HepG2 (cell line): ENCODE measurements at regions not wholly inside any gene's neighbourhood (a gene's known extent, or its start where the extent isn't known, plus 50 kb on each side); places are given as distances from the start of the nearest gene placed in this dataset.

Experiments used
- ATAC-seq: fragments of 200-7000 bp; cut with Tn5 transposase; 3 replicates; pipeline ENCODE4 v1.9.1; 2020; ENCODE audit warnings: mild to moderate bottlenecking, moderate library complexity
- BruUV-seq: library from RNA; stranded (reverse); fragments of 400-500 nt; replicated peaks from 2 replicates; lab custom pipeline; 2021; lab: Mats Ljungman, UMichigan
- CTCF ChIA-PET: fragments of 300-600 bp; formaldehyde crosslinking; extraction: SDS; loops from one replicate; lab custom pipeline; 2021; ENCODE audit warnings: low total read pairs, inconsistent platforms, low intra/inter-chr PET ratio; lab: Yijun Ruan, JAX
- POLR2A ChIA-PET: fragments of 350-600 bp; sonication (Branson Sonifier 250); formaldehyde crosslinking; loops from one replicate; lab custom pipeline; 2020; ENCODE audit warnings: antibody characterized with exemption, inconsistent platforms; lab: Yijun Ruan, JAX
- DNase-seq: peaks from one replicate; pipeline ENCODE4 v3.0.0-alpha.2; 2015; ENCODE audit warnings: low spot score
- FAIRE-seq: peaks from 3 replicates; lab custom pipeline; 2011; peaks lifted over from hg19 to GRCh38; lab: Jason Lieb, UNC
- H2AFZ ChIP-seq: one replicate; pipeline ENCODE4 v1.6.1; 2011; ENCODE audit warnings: low read length, inconsistent platforms
- H3K27ac ChIP-seq: fragments of 300-600 bp; 3 replicates; pipeline ENCODE4 v1.8.0; 2011; ENCODE audit warnings: mixed run types, mild to moderate bottlenecking, mixed read lengths, low read length, inconsistent platforms; ENCODE audit not compliant: insufficient read depth; ENCODE audit errors: extremely low read length
- H3K27me3 ChIP-seq, 2 experiments: fragments of 200-600 bp in 1 of 2; 2 replicates in 1 of 2; 3 replicates in 1 of 2; pipeline versions ENCODE4 v1.6.0 to v1.8.0; 2011; ENCODE audit warnings: low read length in 2 of 2, mild to moderate bottlenecking in 2 of 2, moderate library complexity in 2 of 2, inconsistent platforms in 1 of 2; ENCODE audit not compliant: insufficient read depth in 2 of 2, control insufficient read depth in 1 of 2
- H3K36me3 ChIP-seq, 2 experiments: fragments of 200-600 bp in 1 of 2; replicated peaks in 1 of 2; 2 replicates in 1 of 2; 3 replicates in 1 of 2; pipeline versions ENCODE4 v1.5.1 to v1.8.0; 2011; ENCODE audit warnings: low read length in 2 of 2, inconsistent platforms in 1 of 2; ENCODE audit not compliant: insufficient read depth in 2 of 2, control insufficient read depth in 1 of 2
- H3K4me1 ChIP-seq: 2 replicates; pipeline ENCODE4 v1.5.1; 2012; ENCODE audit warnings: low read length, inconsistent platforms; ENCODE audit not compliant: insufficient read depth
- H3K4me2 ChIP-seq: 2 replicates; pipeline ENCODE4 v1.6.0; 2011; ENCODE audit warnings: low read depth, low read length, inconsistent platforms
- H3K4me3 ChIP-seq, 3 experiments: fragments of 200-600 bp in 1 of 3; sonication (generic), shearing (Covaris generic) in 1 of 3; replicated peaks in 1 of 3; 2 replicates each; pipeline ENCODE4 v1.5.1; 2011 to 2016; ENCODE audit warnings: low read length in 3 of 3, inconsistent platforms in 2 of 3, low read depth in 2 of 3, mild to moderate bottlenecking in 2 of 3, control low read depth in 1 of 3, mixed read lengths in 1 of 3; ENCODE audit not compliant: insufficient read depth in 1 of 3
- H3K79me2 ChIP-seq: one replicate; pipeline ENCODE4 v1.6.1; 2011; ENCODE audit warnings: low read length, inconsistent platforms; ENCODE audit not compliant: insufficient read depth
- H3K9ac ChIP-seq: 2 replicates; pipeline ENCODE4 v1.6.0; 2011; ENCODE audit warnings: mild to moderate bottlenecking, low read depth, low read length, inconsistent platforms; ENCODE audit not compliant: insufficient read depth
- H3K9me3 ChIP-seq: 2 replicates; pipeline ENCODE4 v1.5.1; 2012; ENCODE audit warnings: mild to moderate bottlenecking, low read length
- H4K20me1 ChIP-seq: 2 replicates; pipeline ENCODE4 v1.6.0; 2011; ENCODE audit warnings: inconsistent platforms, mild to moderate bottlenecking, low read length, moderate library complexity; ENCODE audit not compliant: insufficient read depth
- IKZF4 ChIP-seq: sonication (generic); formaldehyde crosslinking; IDR thresholded peaks from 2 replicates; pipeline ENCODE4 v1.5.1; 2020; ENCODE audit warnings: borderline replicate concordance, mild to moderate bottlenecking, low read depth, missing genetic modification reagents; ENCODE audit errors: not compliant biosample characterization
- KAT8 ChIP-seq: IDR thresholded peaks from 2 replicates; pipeline ENCODE4 v1.6.1; 2016; ENCODE audit warnings: missing genetic modification reagents, missing compliant biosample characterization
- NCOA5 ChIP-seq: sonication (generic); formaldehyde crosslinking; IDR thresholded peaks from 2 replicates; pipeline ENCODE4 v1.4.0; 2020; ENCODE audit warnings: missing genetic modification reagents
- NFKB2 ChIP-seq: sonication (generic); formaldehyde crosslinking; IDR thresholded peaks from 2 replicates; pipeline ENCODE4 v1.4.0; 2020; ENCODE audit warnings: missing genetic modification reagents, borderline replicate concordance
- PHF20 ChIP-seq: sonication (generic); formaldehyde crosslinking; IDR thresholded peaks from 2 replicates; pipeline ENCODE4 v1.5.0; 2020; ENCODE audit warnings: mild to moderate bottlenecking, missing genetic modification reagents
- REXO4 ChIP-seq: sonication (generic); formaldehyde crosslinking; IDR thresholded peaks from 2 replicates; pipeline ENCODE4 v1.8.0; 2022; ENCODE audit warnings: missing genetic modification reagents, mild to moderate bottlenecking, borderline replicate concordance
- ZBTB1 ChIP-seq: sonication (generic); formaldehyde crosslinking; IDR thresholded peaks from 2 replicates; pipeline ENCODE4 v1.4.0; 2020; ENCODE audit warnings: missing genetic modification reagents, borderline replicate concordance
- ZBTB10 ChIP-seq: sonication (generic); formaldehyde crosslinking; IDR thresholded peaks from 2 replicates; pipeline ENCODE4 v1.4.0; 2020; ENCODE audit warnings: missing genetic modification reagents, borderline replicate concordance
- ZNF530 ChIP-seq: sonication (generic); formaldehyde crosslinking; IDR thresholded peaks from 2 replicates; pipeline ENCODE4 v1.5.0; 2020; ENCODE audit warnings: low read depth, mild to moderate bottlenecking, missing genetic modification reagents
- ZNF746 ChIP-seq: sonication (generic); formaldehyde crosslinking; IDR thresholded peaks from 2 replicates; pipeline ENCODE4 v1.8.0; 2022; ENCODE audit warnings: mild to moderate bottlenecking, missing genetic modification reagents
- ZNF782 ChIP-seq: sonication (generic); formaldehyde crosslinking; IDR thresholded peaks from 2 replicates; pipeline ENCODE4 v1.4.0; 2020; ENCODE audit warnings: missing genetic modification reagents, mild to moderate bottlenecking, borderline replicate concordance
- WGBS: methylation state at CpG from one replicate; pipeline ENCODE4 v1.1.6; 2017; ENCODE audit warnings: low lambda C conversion rate; 5-methylcytosine and 5-hydroxymethylcytosine counted together
- in situ Hi-C: cut with HindIII; loops from 2 replicates; pipeline ENCODE4 v1.10.0; 2017; ENCODE audit warnings: low pct_unique_long_range_greater_than_20kb; ENCODE audit not compliant: extremely low pct_ligation_motif_present
- intact Hi-C: fragments of 100-400 bp; cut with micrococcal nuclease; formaldehyde crosslinking; loops from one replicate; pipeline ENCODE4 v1.10.0; 2022; ENCODE audit not compliant: unreplicated experiment
- TF ChIP-seq, protein P1 (sequence below): sonication (generic); formaldehyde crosslinking; conservative IDR thresholded peaks from 2 replicates; pipeline ENCODE4 v1.4.0; 2020; ENCODE audit warnings: missing genetic modification reagents
- TF ChIP-seq, protein P2 (sequence below): sonication (generic); formaldehyde crosslinking; IDR thresholded peaks from 2 replicates; pipeline ENCODE4 v1.5.0; 2020; ENCODE audit warnings: missing genetic modification reagents
- TF ChIP-seq, protein P3 (sequence below): sonication (generic); formaldehyde crosslinking; IDR thresholded peaks from 2 replicates; pipeline ENCODE4 v1.4.0; 2020; ENCODE audit warnings: missing genetic modification reagents

DNA sequence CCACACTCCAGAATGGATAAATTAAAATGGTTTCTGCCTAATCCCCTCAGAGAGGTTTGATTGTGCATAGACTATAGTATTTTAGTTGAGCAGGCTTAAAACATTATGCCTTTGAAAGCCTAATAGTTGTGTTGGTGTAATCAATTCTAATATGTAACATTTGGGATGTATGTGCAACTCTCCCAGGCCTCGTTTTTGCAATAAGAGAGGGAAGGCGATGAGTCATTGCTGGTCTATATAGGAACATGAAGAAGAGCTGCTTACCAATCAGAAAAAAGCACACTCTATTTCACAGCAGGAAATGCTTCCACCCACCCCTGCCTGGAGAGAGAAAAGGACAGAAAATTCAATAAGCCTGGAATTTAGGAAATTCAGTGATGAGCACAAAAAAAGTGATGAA is 1424.0 kb upstream of the PIK3C3 start (continued):
- no peak for TF ChIP-seq ZBTB10 (CRISPR knock-in tag)
- TF ChIP-seq, protein P1, sequence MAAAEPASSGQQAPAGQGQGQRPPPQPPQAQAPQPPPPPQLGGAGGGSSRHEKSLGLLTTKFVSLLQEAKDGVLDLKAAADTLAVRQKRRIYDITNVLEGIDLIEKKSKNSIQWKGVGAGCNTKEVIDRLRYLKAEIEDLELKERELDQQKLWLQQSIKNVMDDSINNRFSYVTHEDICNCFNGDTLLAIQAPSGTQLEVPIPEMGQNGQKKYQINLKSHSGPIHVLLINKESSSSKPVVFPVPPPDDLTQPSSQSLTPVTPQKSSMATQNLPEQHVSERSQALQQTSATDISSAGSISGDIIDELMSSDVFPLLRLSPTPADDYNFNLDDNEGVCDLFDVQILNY (CRISPR knock-in tag), result no peak
- TF ChIP-seq, all 625 proteins: peak for 0

GRCh38 chr18:40529478-40529877 is 1425.6 kb upstream of the PIK3C3 start:
- BruUV-seq, result no TSS peak
- TF ChIP-seq ZNF530 (CRISPR knock-in tag), result no peak
- TF ChIP-seq, protein P2, sequence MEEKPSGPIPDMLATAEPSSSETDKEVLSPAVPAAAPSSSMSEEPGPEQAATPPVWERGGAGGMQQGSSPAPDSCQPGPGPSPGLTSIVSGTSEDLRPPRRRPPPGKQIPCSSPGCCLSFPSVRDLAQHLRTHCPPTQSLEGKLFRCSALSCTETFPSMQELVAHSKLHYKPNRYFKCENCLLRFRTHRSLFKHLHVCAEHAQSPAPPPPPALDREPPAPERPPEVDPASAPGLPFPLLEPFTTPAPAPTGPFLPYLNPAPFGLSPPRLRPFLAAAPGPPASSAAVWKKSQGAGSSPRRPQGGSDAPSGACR (CRISPR knock-in tag), result no peak
- no peak for TF ChIP-seq ZNF782 (CRISPR knock-in tag)
- no peak for TF ChIP-seq NFKB2 (CRISPR knock-in tag)
- no peak for TF ChIP-seq ZNF746 (CRISPR knock-in tag)
- TF ChIP-seq IKZF4, result no peak
- TF ChIP-seq NCOA5 (CRISPR knock-in tag), result no peak
- TF ChIP-seq REXO4, result no peak
- no peak for TF ChIP-seq KAT8 (CRISPR knock-in tag)
- TF ChIP-seq, protein P3, sequence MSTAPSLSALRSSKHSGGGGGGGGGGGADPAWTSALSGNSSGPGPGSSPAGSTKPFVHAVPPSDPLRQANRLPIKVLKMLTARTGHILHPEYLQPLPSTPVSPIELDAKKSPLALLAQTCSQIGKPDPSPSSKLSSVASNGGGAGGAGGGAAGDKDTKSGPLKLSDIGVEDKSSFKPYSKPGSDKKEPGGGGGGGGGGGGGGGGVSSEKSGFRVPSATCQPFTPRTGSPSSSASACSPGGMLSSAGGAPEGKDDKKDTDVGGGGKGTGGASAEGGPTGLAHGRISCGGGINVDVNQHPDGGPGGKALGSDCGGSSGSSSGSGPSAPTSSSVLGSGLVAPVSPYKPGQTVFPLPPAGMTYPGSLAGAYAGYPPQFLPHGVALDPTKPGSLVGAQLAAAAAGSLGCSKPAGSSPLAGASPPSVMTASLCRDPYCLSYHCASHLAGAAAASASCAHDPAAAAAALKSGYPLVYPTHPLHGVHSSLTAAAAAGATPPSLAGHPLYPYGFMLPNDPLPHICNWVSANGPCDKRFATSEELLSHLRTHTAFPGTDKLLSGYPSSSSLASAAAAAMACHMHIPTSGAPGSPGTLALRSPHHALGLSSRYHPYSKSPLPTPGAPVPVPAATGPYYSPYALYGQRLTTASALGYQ, result no peak
- TF ChIP-seq ZBTB1, result no peak
- TF ChIP-seq PHF20 (CRISPR knock-in tag), result no peak

More at GRCh38 chr18:40529478-40529877, 1425.6 kb upstream of the PIK3C3 start:
- intact Hi-C loops (loop anchor here (1.0 to 10.0 kb wide), 3 partner anchors 862 to 1375 kb away; no protein-coding TSS in a partner anchor), in situ Hi-C loops (loop anchor here (25.0 kb wide), 1 partner anchor 858 kb away; no protein-coding TSS in a partner anchor)
- DNase-seq (peak; percentile 1), ATAC-seq (peak; percentile 46; the same call in 1 of the 3 replicates), FAIRE-seq (no peak)
- no peak overlapping the region for H2AFZ ChIP-seq
- H3K27me3 ChIP-seq, result no peaks in the 10 kb centered on the region
- no peaks in the 10 kb centered on the region for H3K79me2 ChIP-seq
- 0% methylated on average over 1 of the region's 1 CpG for WGBS
- H3K4me1 ChIP-seq, result no peaks in the 10 kb centered on the region
- no peaks in the 10 kb centered on the region for H4K20me1 ChIP-seq
- ChIA-PET POLR2A (no interaction called here), CTCF (no interaction called here)
- no peaks in the 10 kb centered on the region for H3K9me3 ChIP-seq
- H3K4me2 ChIP-seq, result no peak overlapping the region
- no peak overlapping the region for H3K4me3 ChIP-seq
- no peak overlapping the region for H3K27ac ChIP-seq
- no peak overlapping the region for H3K9ac ChIP-seq
- H3K36me3 ChIP-seq, result no peaks in the 10 kb centered on the region
